ENCODE measurements at regions not wholly inside any gene's neighbourhood (a gene's known extent, or its start where the extent isn't known, plus 50 kb on each side); places are given as distances from the start of the nearest gene placed in this dataset.

- TF ChIP-seq ZBTB7A (IDR thresholded peaks at IDR 0.05; ENCODE audit: low read depth) (no peak), YY1 (IDR thresholded peaks at IDR 0.05; ENCODE audit: low read depth) (no peak), RAD21 (IDR thresholded peaks at IDR 0.05; ENCODE audit: low read depth) (no peak), EP300 (IDR thresholded peaks at IDR 0.05; ENCODE audit: borderline replicate concordance) (peak; percentile 90; the same call in 1 of the 2 replicates), USF1 (IDR thresholded peaks at IDR 0.05) (no peak), FOXM1 (IDR thresholded peaks at IDR 0.05; ENCODE audit: borderline replicate concordance, low read depth) (peak; percentile 77; the same call in 1 of the 2 replicates), CEBPB (IDR thresholded peaks at IDR 0.05) (peak; percentile 75), TCF12 (IDR thresholded peaks at IDR 0.05; ENCODE audit: low read depth) (peak; percentile 87), TEAD4 (IDR thresholded peaks at IDR 0.05) (peak; percentile 92), CREB1 (IDR thresholded peaks at IDR 0.05; ENCODE audit: low read depth) (no peak), NFIC (IDR thresholded peaks at IDR 0.05) (peak; percentile 68)
Measured at GRCh38 chr13:65497265-65497664, 1732.9 kb downstream of the PCDH9 start.

- TF ChIP-seq ZBTB7A (IDR thresholded peaks at IDR 0.05; ENCODE audit: low read depth) (no peak), TEAD4 (IDR thresholded peaks at IDR 0.05) (no peak), RAD21 (IDR thresholded peaks at IDR 0.05; ENCODE audit: low read depth) (no peak), CEBPB (IDR thresholded peaks at IDR 0.05) (no peak)
Measured at GRCh38 chr13:65488606-65489005, 1741.5 kb downstream of the PCDH9 start.

GRCh38 chr13:65479692-65480091 lies 1750.4 kb downstream of the PCDH9 start:
- TF ChIP-seq NFIC (IDR thresholded peaks at IDR 0.05) (no peak), CREB1 (IDR thresholded peaks at IDR 0.05; ENCODE audit: low read depth) (no peak), FOXM1 (IDR thresholded peaks at IDR 0.05; ENCODE audit: borderline replicate concordance, low read depth) (no peak), TEAD4 (IDR thresholded peaks at IDR 0.05) (no peak), ZBTB7A (IDR thresholded peaks at IDR 0.05; ENCODE audit: low read depth) (no peak)

GRCh38 chr13:65473196-65473595 lies 1756.9 kb downstream of the PCDH9 start:
- no peak for TF ChIP-seq USF1 (IDR thresholded peaks at IDR 0.05)
- no peak for TF ChIP-seq NFIC (IDR thresholded peaks at IDR 0.05)
- TF ChIP-seq ZBTB7A (IDR thresholded peaks at IDR 0.05; ENCODE audit: low read depth) = no peak
- TF ChIP-seq TCF12 (IDR thresholded peaks at IDR 0.05; ENCODE audit: low read depth) = no peak
- no peak for TF ChIP-seq MAX (IDR thresholded peaks at IDR 0.05)
- TF ChIP-seq FOXM1 (IDR thresholded peaks at IDR 0.05; ENCODE audit: borderline replicate concordance, low read depth) = no peak
- no peak for TF ChIP-seq EGR1 (IDR thresholded peaks at IDR 0.05)
- no peak for TF ChIP-seq REST (IDR thresholded peaks at IDR 0.05; ENCODE audit: low read depth)
- TF ChIP-seq TAF1 (IDR thresholded peaks at IDR 0.05; ENCODE audit: low read depth) = no peak
- no peak for TF ChIP-seq EP300 (IDR thresholded peaks at IDR 0.05; ENCODE audit: borderline replicate concordance)
- no peak for TF ChIP-seq TEAD4 (IDR thresholded peaks at IDR 0.05)
- no peak for TF ChIP-seq CREB1 (IDR thresholded peaks at IDR 0.05; ENCODE audit: low read depth)
- TF ChIP-seq RAD21 (IDR thresholded peaks at IDR 0.05; ENCODE audit: low read depth) = no peak
- no peak for TF ChIP-seq YY1 (IDR thresholded peaks at IDR 0.05; ENCODE audit: low read depth)

GRCh38 chr13:65472336-65472735 lies 1757.8 kb downstream of the PCDH9 start:
- no peak for TF ChIP-seq RAD21 (IDR thresholded peaks at IDR 0.05; ENCODE audit: low read depth)
- no peak for TF ChIP-seq CEBPB (IDR thresholded peaks at IDR 0.05)
- no peak for TF ChIP-seq EP300 (IDR thresholded peaks at IDR 0.05; ENCODE audit: borderline replicate concordance)
- TF ChIP-seq MAX (IDR thresholded peaks at IDR 0.05) = no peak
- no peak for TF ChIP-seq EGR1 (IDR thresholded peaks at IDR 0.05)
- no peak for TF ChIP-seq ZBTB7A (IDR thresholded peaks at IDR 0.05; ENCODE audit: low read depth)

GRCh38 chr13:65470781-65471180 lies 1759.4 kb downstream of the PCDH9 start:
- TF ChIP-seq EP300 (IDR thresholded peaks at IDR 0.05; ENCODE audit: borderline replicate concordance) (no peak), TAF1 (IDR thresholded peaks at IDR 0.05; ENCODE audit: low read depth) (no peak), RAD21 (IDR thresholded peaks at IDR 0.05; ENCODE audit: low read depth) (no peak), TCF12 (IDR thresholded peaks at IDR 0.05; ENCODE audit: low read depth) (no peak), NFIC (IDR thresholded peaks at IDR 0.05) (no peak), EGR1 (IDR thresholded peaks at IDR 0.05) (no peak), ZBTB7A (IDR thresholded peaks at IDR 0.05; ENCODE audit: low read depth) (no peak), MAX (IDR thresholded peaks at IDR 0.05) (no peak)

GRCh38 chr13:65468628-65469027 lies 1761.5 kb downstream of the PCDH9 start:
- TF ChIP-seq USF1 (IDR thresholded peaks at IDR 0.05) (no peak), RAD21 (IDR thresholded peaks at IDR 0.05; ENCODE audit: low read depth) (no peak), TEAD4 (IDR thresholded peaks at IDR 0.05) (no peak), ZBTB7A (IDR thresholded peaks at IDR 0.05; ENCODE audit: low read depth) (no peak), CEBPB (IDR thresholded peaks at IDR 0.05) (no peak), EP300 (IDR thresholded peaks at IDR 0.05; ENCODE audit: borderline replicate concordance) (no peak), NFIC (IDR thresholded peaks at IDR 0.05) (no peak), YY1 (IDR thresholded peaks at IDR 0.05; ENCODE audit: low read depth) (no peak), MAX (IDR thresholded peaks at IDR 0.05) (no peak), EGR1 (IDR thresholded peaks at IDR 0.05) (no peak), REST (IDR thresholded peaks at IDR 0.05; ENCODE audit: low read depth) (no peak), CREB1 (IDR thresholded peaks at IDR 0.05; ENCODE audit: low read depth) (no peak), FOXM1 (IDR thresholded peaks at IDR 0.05; ENCODE audit: borderline replicate concordance, low read depth) (no peak), TAF1 (IDR thresholded peaks at IDR 0.05; ENCODE audit: low read depth) (no peak), TCF12 (IDR thresholded peaks at IDR 0.05; ENCODE audit: low read depth) (no peak)
